Panc1 (cell line): ENCODE measurements at regions not wholly inside any gene's neighbourhood (a gene's known extent, or its start where the extent isn't known, plus 50 kb on each side); places are given as distances from the start of the nearest gene placed in this dataset.
A peak's percentile ranks its signal among the peaks of the same experiment; 100 is the strongest.

Source experiments
- CTCF ChIP-seq: fragments of 450-650 bp; IDR thresholded peaks from 2 replicates; pipeline ENCODE4 v1.5.1; 2017; ENCODE audit warnings: mild to moderate bottlenecking
- POLR2AphosphoS5 ChIP-seq: IDR thresholded peaks from 2 replicates; pipeline ENCODE4 v1.6.1; 2012; ENCODE audit warnings: mild to moderate bottlenecking, low read depth, low read length, moderate library complexity
- SIN3A ChIP-seq: IDR thresholded peaks from 2 replicates; pipeline ENCODE4 v1.6.1; 2012; ENCODE audit warnings: low read depth, mild to moderate bottlenecking, low read length, moderate library complexity, borderline replicate concordance; ENCODE audit not compliant: insufficient read depth
- TCF7L2 ChIP-seq: IDR thresholded peaks from 2 replicates; pipeline ENCODE4 v1.6.1; 2011; ENCODE audit warnings: mild to moderate bottlenecking, low read depth, low read length, inconsistent platforms

DNA sequence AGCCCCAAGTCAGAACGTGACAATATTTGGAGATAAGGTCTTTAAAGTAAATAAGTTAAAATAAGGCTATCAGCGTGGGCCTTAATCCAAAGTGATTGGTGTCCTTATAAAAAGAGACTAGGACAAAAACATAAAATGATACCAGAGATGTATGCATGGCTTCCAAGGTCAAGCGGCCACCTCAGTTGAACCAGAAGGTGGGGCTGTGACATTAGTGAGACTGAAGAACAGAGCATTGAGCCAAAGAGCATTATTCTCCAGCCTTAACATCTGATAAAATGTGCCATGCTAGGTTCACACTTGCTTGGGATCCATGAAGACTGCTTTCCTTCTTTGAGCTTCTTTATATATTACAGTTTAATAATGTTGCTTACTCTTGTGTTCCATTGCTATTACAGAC is 554.6 kb downstream of the PLA2G4A start:
- TF ChIP-seq CTCF (peak; percentile 26; the same call in 1 of the 2 replicates), TCF7L2 (no peak), POLR2AphosphoS5 (no peak), SIN3A (no peak)
